C4-2B (cell line): ENCODE measurements at regions not wholly inside any gene's neighbourhood (a gene's known extent, or its start where the extent isn't known, plus 50 kb on each side); places are given as distances from the start of the nearest gene placed in this dataset.

ENCODE experiments used
- ZFX ChIP-seq: fragments of 450-650 bp; IDR thresholded peaks from 2 replicates; pipeline ENCODE4 v1.6.1; 2017
- TF ChIP-seq, protein P1 (sequence below): fragments of 450-650 bp; conservative IDR thresholded peaks from 2 replicates; pipeline ENCODE4 v1.5.1; 2017; ENCODE audit warnings: mild to moderate bottlenecking

DNA sequence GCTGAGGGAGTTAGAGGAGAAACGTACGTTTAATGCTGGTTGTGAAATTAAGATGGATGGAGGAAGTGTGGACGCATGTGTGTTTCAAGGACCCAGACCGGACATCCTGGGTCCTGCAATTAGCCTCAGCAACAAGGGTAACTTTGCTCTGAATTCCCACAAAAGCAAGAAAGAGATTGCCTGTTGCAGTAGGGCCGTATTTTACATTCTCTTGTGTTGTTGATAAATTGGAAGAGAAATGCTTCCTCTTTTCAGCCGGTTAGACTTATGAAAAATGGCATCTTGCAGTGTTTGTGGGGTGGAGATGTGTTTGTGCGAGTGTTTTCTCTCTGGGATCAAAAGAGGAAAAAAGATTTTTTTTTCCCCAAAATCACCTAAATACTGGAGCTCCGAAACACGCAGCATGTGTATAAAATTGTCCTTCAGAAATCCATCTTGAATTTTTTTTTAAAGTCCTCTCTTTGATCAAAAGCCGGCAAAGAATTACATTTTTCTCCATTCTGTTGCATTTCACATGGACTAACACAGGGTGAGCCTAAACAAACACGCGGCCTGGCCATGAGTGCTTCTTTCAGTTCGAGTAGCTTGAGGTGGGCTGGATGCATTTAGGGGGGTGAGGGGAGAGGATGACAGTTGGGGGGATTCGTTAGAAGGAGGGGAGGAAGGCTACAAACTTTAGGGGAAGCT, 251.6 kb downstream of the C16orf95 start:
- TF ChIP-seq, protein P1, sequence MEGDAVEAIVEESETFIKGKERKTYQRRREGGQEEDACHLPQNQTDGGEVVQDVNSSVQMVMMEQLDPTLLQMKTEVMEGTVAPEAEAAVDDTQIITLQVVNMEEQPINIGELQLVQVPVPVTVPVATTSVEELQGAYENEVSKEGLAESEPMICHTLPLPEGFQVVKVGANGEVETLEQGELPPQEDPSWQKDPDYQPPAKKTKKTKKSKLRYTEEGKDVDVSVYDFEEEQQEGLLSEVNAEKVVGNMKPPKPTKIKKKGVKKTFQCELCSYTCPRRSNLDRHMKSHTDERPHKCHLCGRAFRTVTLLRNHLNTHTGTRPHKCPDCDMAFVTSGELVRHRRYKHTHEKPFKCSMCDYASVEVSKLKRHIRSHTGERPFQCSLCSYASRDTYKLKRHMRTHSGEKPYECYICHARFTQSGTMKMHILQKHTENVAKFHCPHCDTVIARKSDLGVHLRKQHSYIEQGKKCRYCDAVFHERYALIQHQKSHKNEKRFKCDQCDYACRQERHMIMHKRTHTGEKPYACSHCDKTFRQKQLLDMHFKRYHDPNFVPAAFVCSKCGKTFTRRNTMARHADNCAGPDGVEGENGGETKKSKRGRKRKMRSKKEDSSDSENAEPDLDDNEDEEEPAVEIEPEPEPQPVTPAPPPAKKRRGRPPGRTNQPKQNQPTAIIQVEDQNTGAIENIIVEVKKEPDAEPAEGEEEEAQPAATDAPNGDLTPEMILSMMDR, result no peak
- TF ChIP-seq ZFX, result no peak
